ENCODE measurements at regions not wholly inside any gene's neighbourhood (a gene's known extent, or its start where the extent isn't known, plus 50 kb on each side); places are given as distances from the start of the nearest gene placed in this dataset.

GRCh38 chr14:21939836-21940235, 266.2 kb upstream of the OR4E1 start:
- TF ChIP-seq SPI1 (IDR thresholded peaks at IDR 0.05; ENCODE audit: borderline replicate concordance, low read depth) (no peak), GABPA (IDR thresholded peaks at IDR 0.05; ENCODE audit: low read depth) (no peak), CTCF (IDR thresholded peaks at IDR 0.05; ENCODE audit: insufficient read depth, low read length) (no peak), POLR2AphosphoS5 (IDR thresholded peaks at IDR 0.05; ENCODE audit: low read depth) (no peak), REST (IDR thresholded peaks at IDR 0.05; ENCODE audit: insufficient replicate concordance, low read depth) (no peak)
- H3K27me3 ChIP-seq (ENCODE audit: insufficient read depth, poor library complexity, severe bottlenecking) = peaks cover 10% of the 10 kb centered on the region
- no peak overlapping the region for H3K4me3 ChIP-seq (replicated peaks; ENCODE audit: insufficient read depth, low read length)
- H3K27ac ChIP-seq (replicated peaks) = no peak overlapping the region
- no peak for DNase-seq (ENCODE audit: low read depth in 1 of 2, low spot score in 1 of 2)

- Histone ChIP-seq H3K4me3 (replicated peaks; ENCODE audit: insufficient read depth, low read length) (no peak overlapping the region), H3K27me3 (ENCODE audit: insufficient read depth, poor library complexity, severe bottlenecking) (peaks cover 10% of the 10 kb centered on the region), H3K27ac (replicated peaks) (no peak overlapping the region)
- TF ChIP-seq POLR2AphosphoS5 (IDR thresholded peaks at IDR 0.05; ENCODE audit: low read depth) = no peak
- no peak for TF ChIP-seq GABPA (IDR thresholded peaks at IDR 0.05; ENCODE audit: low read depth)
- TF ChIP-seq CTCF (IDR thresholded peaks at IDR 0.05; ENCODE audit: insufficient read depth, low read length) = no peak
- TF ChIP-seq SPI1 (IDR thresholded peaks at IDR 0.05; ENCODE audit: borderline replicate concordance, low read depth) = no peak
- no peak for TF ChIP-seq REST (IDR thresholded peaks at IDR 0.05; ENCODE audit: insufficient replicate concordance, low read depth)
- DNase-seq (ENCODE audit: low read depth in 1 of 2, low spot score in 1 of 2) = no peak
These were observed 264.4 kb upstream of the OR4E1 start for GRCh38 chr14:21937996-21938395.

GRCh38 chr14:21933681-21934080, 260.1 kb upstream of the OR4E1 start:
- H3K27ac ChIP-seq (replicated peaks) = no peak overlapping the region
- no peak for TF ChIP-seq SPI1 (IDR thresholded peaks at IDR 0.05; ENCODE audit: borderline replicate concordance, low read depth)
- TF ChIP-seq GABPA (IDR thresholded peaks at IDR 0.05; ENCODE audit: low read depth) = no peak
- TF ChIP-seq POLR2AphosphoS5 (IDR thresholded peaks at IDR 0.05; ENCODE audit: low read depth) = no peak
- no peak for TF ChIP-seq REST (IDR thresholded peaks at IDR 0.05; ENCODE audit: insufficient replicate concordance, low read depth)
- DNase-seq (ENCODE audit: low read depth in 1 of 2, low spot score in 1 of 2) = no peak
- H3K4me3 ChIP-seq (replicated peaks; ENCODE audit: insufficient read depth, low read length) = no peak overlapping the region
- H3K27me3 ChIP-seq (ENCODE audit: insufficient read depth, poor library complexity, severe bottlenecking) = peaks cover 3% of the 10 kb centered on the region
